SK-N-SH (cell line): ENCODE measurements at regions not wholly inside any gene's neighbourhood (a gene's known extent, or its start where the extent isn't known, plus 50 kb on each side); places are given as distances from the start of the nearest gene placed in this dataset.

ENCODE experiments used
- CTCF ChIA-PET: fragments of 300-600, 350-600 bp; formaldehyde crosslinking; extraction: SDS; loops from one replicate; lab custom pipeline; 2021; lab: Yijun Ruan, JAX
- POLR2A ChIA-PET: fragments of 350-600 bp; sonication (Branson Sonifier 250); formaldehyde crosslinking; extraction: SDS; loops from one replicate; lab custom pipeline; 2020; ENCODE audit warnings: antibody characterized with exemption, inconsistent platforms; lab: Yijun Ruan, JAX
- DNase-seq: peaks from one replicate; pipeline ENCODE4 v3.0.0; 2012
- H2AFZ ChIP-seq: fragments of 200-600 bp; sonication (generic); 2 replicates; pipeline ENCODE4 v1.8.1; 2016; ENCODE audit warnings: antibody characterized with exemption, mild to moderate bottlenecking, low read depth
- H3F3A ChIP-seq: fragments of 200-600 bp; sonication (generic); replicated peaks from 2 replicates; pipeline ENCODE3; 2016; ENCODE audit warnings: antibody characterized with exemption, mild to moderate bottlenecking; ENCODE audit not compliant: insufficient read depth
- H3K27ac ChIP-seq, 2 experiments: fragments of 200-500 bp in 1 of 2; fragments of 200-600 bp in 1 of 2; sonication (Bioruptor generic) in 1 of 2; sonication (generic), shearing (Covaris generic) in 1 of 2; 2 replicates each; pipeline versions ENCODE4 v1.5.1 to v1.6.1; 2014 to 2016; ENCODE audit warnings: low read depth in 2 of 2, inconsistent platforms in 1 of 2, low read length in 1 of 2, mild to moderate bottlenecking in 1 of 2, mixed read lengths in 1 of 2
- H3K27me3 ChIP-seq: fragments of 200-600 bp; sonication (generic), shearing (Covaris generic); 2 replicates; pipeline ENCODE4 v1.6.1; 2016; ENCODE audit warnings: mixed run types; ENCODE audit not compliant: insufficient read depth
- H3K36me3 ChIP-seq, 2 experiments: fragments of 200-500 bp in 1 of 2; fragments of 200-600 bp in 1 of 2; sonication (Bioruptor generic) in 1 of 2; sonication (generic) in 1 of 2; replicated peaks in 1 of 2; 2 replicates each; pipeline versions ENCODE3 to v1.5.1; 2014 to 2016; ENCODE audit warnings: low read length in 1 of 2, mild to moderate bottlenecking in 1 of 2; ENCODE audit not compliant: insufficient read depth in 2 of 2, control insufficient read depth in 1 of 2
- H3K4me1 ChIP-seq, 2 experiments: fragments of 200-500 bp in 1 of 2; fragments of 200-600 bp in 1 of 2; sonication (Bioruptor generic) in 1 of 2; sonication (generic), shearing (Covaris generic) in 1 of 2; 2 replicates each; pipeline versions ENCODE4 v1.5.1 to v1.6.1; 2014 to 2016; ENCODE audit warnings: low read depth in 1 of 2, low read length in 1 of 2, mixed run types in 1 of 2; ENCODE audit not compliant: insufficient read depth in 2 of 2, control insufficient read depth in 1 of 2
- H3K4me2 ChIP-seq: fragments of 200-600 bp; sonication (generic), shearing (Covaris generic); 2 replicates; pipeline ENCODE4 v1.6.1; 2017; ENCODE audit warnings: mixed run types
- H3K4me3 ChIP-seq, 2 experiments: fragments of 200-500 bp in 1 of 2; fragments of 200-600 bp in 1 of 2; sonication (Bioruptor generic) in 1 of 2; sonication (generic), shearing (Covaris generic) in 1 of 2; 2 replicates each; pipeline versions ENCODE4 v1.5.1 to v1.8.1; 2014 to 2016; ENCODE audit warnings: low read depth in 2 of 2, inconsistent platforms in 1 of 2, low read length in 1 of 2, mild to moderate bottlenecking in 1 of 2, mixed read lengths in 1 of 2, moderate library complexity in 1 of 2
- H3K79me2 ChIP-seq: fragments of 200-600 bp; sonication (generic); 2 replicates; pipeline ENCODE4 v1.8.1; 2017; ENCODE audit warnings: mild to moderate bottlenecking; ENCODE audit not compliant: insufficient read depth
- H3K9ac ChIP-seq: fragments of 200-600 bp; sonication (generic); 2 replicates; pipeline ENCODE4 v1.6.1; 2017; ENCODE audit warnings: mixed run types
- H3K9me2 ChIP-seq: fragments of 200-600 bp; sonication (generic); 2 replicates; pipeline ENCODE4 v1.6.1; 2017; ENCODE audit warnings: mixed run types
- H3K9me3 ChIP-seq: fragments of 200-600 bp; sonication (generic); 2 replicates; pipeline ENCODE4 v1.6.1; 2017; ENCODE audit warnings: mixed run types, mild to moderate bottlenecking, moderate library complexity
- H4K20me1 ChIP-seq: fragments of 200-600 bp; sonication (generic); 2 replicates; pipeline ENCODE4 v1.6.1; 2017; ENCODE audit warnings: mild to moderate bottlenecking, mixed run types; ENCODE audit not compliant: insufficient read depth
- CHD2 ChIP-seq: fragments of 150-350 bp; IDR thresholded peaks from 2 replicates; pipeline ENCODE4 v1.6.1; 2018; ENCODE audit warnings: low read length; ENCODE audit not compliant: partially characterized antibody
- EP300 ChIP-seq, 2 experiments: IDR thresholded peaks; 2 replicates each; pipeline versions ENCODE4 v1.4.0 to v1.6.1; 2012; ENCODE audit warnings: borderline replicate concordance in 1 of 2, low read depth in 1 of 2, low read length in 1 of 2
- FOXM1 ChIP-seq: IDR thresholded peaks from 2 replicates; pipeline ENCODE4 v1.4.0; 2012; ENCODE audit warnings: low read depth, mild to moderate bottlenecking
- GATA2 ChIP-seq: sonication (generic); formaldehyde crosslinking; IDR thresholded peaks from 2 replicates; pipeline ENCODE4 v1.5.0; 2020; ENCODE audit warnings: mild to moderate bottlenecking, missing genetic modification reagents
- JUND ChIP-seq: IDR thresholded peaks from 2 replicates; pipeline ENCODE4 v1.4.0; 2012
- MAX ChIP-seq: IDR thresholded peaks from 2 replicates; pipeline ENCODE4 v1.4.0; 2012; ENCODE audit warnings: low read depth
- MXI1 ChIP-seq: IDR thresholded peaks from 2 replicates; pipeline ENCODE4 v1.6.1; 2012; ENCODE audit warnings: mild to moderate bottlenecking, low read depth, low read length, improper control_type of control experiment
- NFIC ChIP-seq: IDR thresholded peaks from 2 replicates; pipeline ENCODE4 v1.4.0; 2012; ENCODE audit warnings: borderline replicate concordance
- POLR2AphosphoS5 ChIP-seq: IDR thresholded peaks from 2 replicates; pipeline ENCODE4 v1.6.1; 2012; ENCODE audit warnings: low read depth, low read length
- RCOR1 ChIP-seq: fragments of 150-350 bp; IDR thresholded peaks from 2 replicates; pipeline ENCODE4 v1.6.1; 2017; ENCODE audit warnings: antibody characterized with exemption, low read length
- SMC3 ChIP-seq: IDR thresholded peaks from 2 replicates; pipeline ENCODE4 v1.6.1; 2012; ENCODE audit warnings: low read depth, low read length, improper control_type of control experiment
- TCF12 ChIP-seq: IDR thresholded peaks from 2 replicates; pipeline ENCODE4 v1.4.0; 2012
- TEAD4 ChIP-seq: IDR thresholded peaks from 2 replicates; pipeline ENCODE4 v1.4.0; 2012; ENCODE audit warnings: mild to moderate bottlenecking, borderline replicate concordance; ENCODE audit not compliant: insufficient read depth
- USF1 ChIP-seq: IDR thresholded peaks from 2 replicates; pipeline ENCODE4 v1.4.0; 2012; ENCODE audit warnings: low read depth, borderline replicate concordance
- USF2 ChIP-seq: fragments of 150-350 bp; IDR thresholded peaks from 2 replicates; pipeline ENCODE4 v1.6.1; 2017; ENCODE audit warnings: antibody characterized with exemption, low read length, low read depth, borderline replicate concordance
- YY1 ChIP-seq: IDR thresholded peaks from 2 replicates; pipeline ENCODE4 v1.4.0; 2012; ENCODE audit warnings: low read depth, mild to moderate bottlenecking
- ZBTB33 ChIP-seq: IDR thresholded peaks from 2 replicates; pipeline ENCODE4 v1.4.0; 2012; ENCODE audit warnings: low read depth, borderline replicate concordance
- WGBS: methylation state at CpG from one replicate; pipeline ENCODE4 v1.1.6; 2017; ENCODE audit warnings: low lambda C conversion rate; 5-methylcytosine and 5-hydroxymethylcytosine counted together

GRCh38 chr10:10314626-10315025 lies 703.0 kb upstream of the CELF2 start:
- no peaks in the 10 kb centered on the region for H3K36me3 ChIP-seq
- no peak overlapping the region for H3K4me3 ChIP-seq
- 19% methylated on average over 2 of the region's 2 CpGs for WGBS
- ChIA-PET POLR2A (no interaction called here), CTCF (interaction anchor here (0.6 kb wide), 1 partner anchor 367 kb away, joined by 3 read pairs; no protein-coding TSS in a partner anchor)
- TF ChIP-seq GATA2: no peak
- TF ChIP-seq POLR2AphosphoS5: no peak
- TF ChIP-seq EP300 (IDR thresholded peaks at IDR 0.05; ENCODE audit: borderline replicate concordance in 1 of 2, low read depth in 1 of 2, low read length in 1 of 2): no peak
- no peak overlapping the region for H3K4me2 ChIP-seq
- H3K9me3 ChIP-seq: 0 out of 2 replicates have a peak, but pooled peaks cover 4% of the 10 kb centered on the region
- no peak for DNase-seq
- no peaks in the 10 kb centered on the region for H4K20me1 ChIP-seq
- H2AFZ ChIP-seq: no peak overlapping the region
- H3F3A ChIP-seq: no peaks in the 10 kb centered on the region
- H3K9ac ChIP-seq: no peak overlapping the region
- H3K79me2 ChIP-seq: no peaks in the 10 kb centered on the region
- H3K27me3 ChIP-seq: no peaks in the 10 kb centered on the region
- H3K27ac ChIP-seq: no peak overlapping the region
- H3K9me2 ChIP-seq: no peaks in the 10 kb centered on the region
- no peaks in the 10 kb centered on the region for H3K4me1 ChIP-seq

GRCh38 chr10:10315989-10316388 lies 701.7 kb upstream of the CELF2 start:
- WGBS: 0% methylated on average over 1 of the region's 1 CpG
- TF ChIP-seq MAX (no peak), NFIC (no peak), USF1 (no peak), MXI1 (no peak), ZBTB33 (no peak)

GRCh38 chr10:10317151-10317550 lies 700.5 kb upstream of the CELF2 start:
- 10% methylated on average over 1 of the region's 1 CpG for WGBS
- Histone ChIP-seq H4K20me1 (no peaks in the 10 kb centered on the region), H3K4me3 (no peak overlapping the region), H3K36me3 (no peaks in the 10 kb centered on the region), H3F3A (no peaks in the 10 kb centered on the region), H2AFZ (no peak overlapping the region), H3K79me2 (no peaks in the 10 kb centered on the region), H3K9me2 (no peaks in the 10 kb centered on the region), H3K4me1 (no peaks in the 10 kb centered on the region), H3K9me3 (0 out of 2 replicates have a peak, but pooled peaks cover 4% of the 10 kb centered on the region), H3K27ac (no peak overlapping the region), H3K9ac (no peak overlapping the region), H3K27me3 (no peaks in the 10 kb centered on the region), H3K4me2 (no peak overlapping the region)
- DNase-seq: no peak
- ChIA-PET CTCF (no interaction called here), POLR2A (no interaction called here)
- TF ChIP-seq USF2 (no peak), YY1 (no peak), FOXM1 (no peak), SMC3 (no peak), GATA2 (no peak), TCF12 (no peak), TEAD4 (no peak), CHD2 (no peak), JUND (no peak), USF1 (no peak), EP300 (IDR thresholded peaks at IDR 0.05; ENCODE audit: borderline replicate concordance in 1 of 2, low read depth in 1 of 2, low read length in 1 of 2) (no peak), RCOR1 (no peak)

More at GRCh38 chr10:10315989-10316388, 701.7 kb upstream of the CELF2 start:
- Histone ChIP-seq H3K79me2 (no peaks in the 10 kb centered on the region), H3K4me3 (no peak overlapping the region), H3K27me3 (no peaks in the 10 kb centered on the region), H3K9me2 (no peaks in the 10 kb centered on the region), H2AFZ (no peak overlapping the region), H3K4me1 (no peaks in the 10 kb centered on the region), H3K9me3 (0 out of 2 replicates have a peak, but pooled peaks cover 4% of the 10 kb centered on the region), H3K4me2 (no peak overlapping the region), H3K9ac (no peak overlapping the region), H3F3A (no peaks in the 10 kb centered on the region), H4K20me1 (no peaks in the 10 kb centered on the region), H3K36me3 (no peaks in the 10 kb centered on the region), H3K27ac (no peak overlapping the region)
- ChIA-PET POLR2A (no interaction called here), CTCF (no interaction called here)
- no peak for DNase-seq
